Smooth muscle cell (in vitro differentiated cells): ENCODE measurements at regions not wholly inside any gene's neighbourhood (a gene's known extent, or its start where the extent isn't known, plus 50 kb on each side); places are given as distances from the start of the nearest gene placed in this dataset.

Experiments
- DNase-seq: peaks from one replicate; lab custom pipeline; 2025; ENCODE audit not compliant: unreplicated experiment; lab: John Stamatoyannopoulos, UW
- H2AFZ ChIP-seq: fragments of 200-600 bp; sonication (generic); 2 replicates; pipeline ENCODE4 v1.6.0; 2016; ENCODE audit warnings: antibody characterized with exemption, low read depth, mild to moderate bottlenecking
- H3F3A ChIP-seq: fragments of 200-600 bp; sonication (generic); 2 replicates; pipeline ENCODE4 v1.6.0; 2017; ENCODE audit warnings: antibody characterized with exemption, low read depth
- H3K27ac ChIP-seq: fragments of 200-600 bp; sonication (generic); 2 replicates; pipeline ENCODE4 v1.5.1; 2016; ENCODE audit warnings: low read depth, mild to moderate bottlenecking
- H3K27me3 ChIP-seq: fragments of 200-600 bp; sonication (generic); 2 replicates; pipeline ENCODE4 v1.6.1; 2016; ENCODE audit warnings: low read depth, mild to moderate bottlenecking
- H3K36me3 ChIP-seq: fragments of 200-600 bp; sonication (generic); 2 replicates; pipeline ENCODE4 v1.5.1; 2016; ENCODE audit warnings: low read depth
- H3K4me1 ChIP-seq: fragments of 200-600 bp; sonication (generic); 2 replicates; pipeline ENCODE4 v1.5.1; 2016; ENCODE audit warnings: low read depth
- H3K4me2 ChIP-seq: fragments of 200-600 bp; sonication (generic); 2 replicates; pipeline ENCODE4 v1.6.0; 2016; ENCODE audit warnings: mild to moderate bottlenecking
- H3K4me3 ChIP-seq: fragments of 200-600 bp; sonication (generic); 2 replicates; pipeline ENCODE4 v1.5.1; 2016; ENCODE audit warnings: mild to moderate bottlenecking
- H3K79me2 ChIP-seq: fragments of 200-600 bp; sonication (generic); 2 replicates; pipeline ENCODE4 v1.6.0; 2016; ENCODE audit warnings: low read depth, mild to moderate bottlenecking
- H3K9ac ChIP-seq: fragments of 200-600 bp; sonication (generic); 2 replicates; pipeline ENCODE4 v1.6.0; 2016; ENCODE audit warnings: low read depth
- H3K9me3 ChIP-seq: fragments of 200-600 bp; sonication (generic); replicated peaks from 2 replicates; pipeline ENCODE4 v1.5.1; 2016; ENCODE audit warnings: low read depth
- H4K20me1 ChIP-seq: fragments of 200-600 bp; sonication (generic); 2 replicates; pipeline ENCODE4 v1.6.0; 2016; ENCODE audit warnings: low read depth
- CTCF ChIP-seq: fragments of 200-600 bp; sonication (generic); IDR thresholded peaks from 2 replicates; pipeline ENCODE4 v1.5.1; 2017; ENCODE audit warnings: borderline replicate concordance, mild to moderate bottlenecking, antibody characterized with exemption; ENCODE audit not compliant: insufficient read depth, poor library complexity, severe bottlenecking
- WGBS: methylation state at CpG from one replicate; pipeline ENCODE4 v1.1.7; 2016; ENCODE audit warnings: low lambda C conversion rate; 5-methylcytosine and 5-hydroxymethylcytosine counted together

- Histone ChIP-seq H3F3A (peaks cover 13% of the 10 kb centered on the region), H3K27me3 (no peaks in the 10 kb centered on the region), H3K9ac (no peak overlapping the region), H4K20me1 (no peaks in the 10 kb centered on the region), H3K9me3 (no peaks in the 10 kb centered on the region), H3K79me2 (no peaks in the 10 kb centered on the region), H3K36me3 (no peaks in the 10 kb centered on the region), H3K27ac (no peak overlapping the region), H3K4me2 (no peak overlapping the region), H3K4me3 (no peak overlapping the region), H3K4me1 (no peaks in the 10 kb centered on the region), H2AFZ (no peak overlapping the region)
- no peak for TF ChIP-seq CTCF
- no peak for DNase-seq
- 92% methylated on average over 4 of the region's 4 CpGs for WGBS
Observed at GRCh38 chr10:78764846-78765430, 303.8 kb upstream of the ZMIZ1 start.

GRCh38 chr10:78765726-78766335 lies 302.9 kb upstream of the ZMIZ1 start:
- H3K27ac ChIP-seq, result no peak overlapping the region
- H3K4me1 ChIP-seq, result no peaks in the 10 kb centered on the region
- H3K9ac ChIP-seq, result no peak overlapping the region
- H3K27me3 ChIP-seq, result no peaks in the 10 kb centered on the region
- H3K79me2 ChIP-seq, result no peaks in the 10 kb centered on the region
- peaks cover 13% of the 10 kb centered on the region for H3F3A ChIP-seq
- H3K4me3 ChIP-seq, result no peak overlapping the region
- WGBS, result 71% methylated on average over 16 of the region's 16 CpGs
- no peaks in the 10 kb centered on the region for H3K9me3 ChIP-seq
- H2AFZ ChIP-seq, result no peak overlapping the region
- no peak for TF ChIP-seq CTCF
- H3K36me3 ChIP-seq, result no peaks in the 10 kb centered on the region
- H3K4me2 ChIP-seq, result no peak overlapping the region
- DNase-seq, result no peak
- H4K20me1 ChIP-seq, result no peaks in the 10 kb centered on the region

- no peaks in the 10 kb centered on the region for H3K36me3 ChIP-seq
- DNase-seq, result no peak
- no peaks in the 10 kb centered on the region for H3K9me3 ChIP-seq
- H3K4me1 ChIP-seq, result no peaks in the 10 kb centered on the region
- H3K79me2 ChIP-seq, result no peaks in the 10 kb centered on the region
- H2AFZ ChIP-seq, result no peak overlapping the region
- peaks cover 17% of the 10 kb centered on the region for H3F3A ChIP-seq
- H3K27ac ChIP-seq, result no peak overlapping the region
- 98% methylated on average over 4 of the region's 4 CpGs for WGBS
- H3K4me3 ChIP-seq, result no peak overlapping the region
- TF ChIP-seq CTCF, result no peak
- H3K27me3 ChIP-seq, result no peaks in the 10 kb centered on the region
- no peak overlapping the region for H3K9ac ChIP-seq
- H3K4me2 ChIP-seq, result no peak overlapping the region
- H4K20me1 ChIP-seq, result no peaks in the 10 kb centered on the region
Observed at GRCh38 chr10:78766603-78767002, 302.2 kb upstream of the ZMIZ1 start.
